NB4 (cell line): ENCODE measurements at regions not wholly inside any gene's neighbourhood (a gene's known extent, or its start where the extent isn't known, plus 50 kb on each side); places are given as distances from the start of the nearest gene placed in this dataset.

Experiments
- POLR2A ChIP-seq: IDR thresholded peaks from 2 replicates; pipeline ENCODE4 v1.6.1; 2011; ENCODE audit warnings: mild to moderate bottlenecking; ENCODE audit not compliant: insufficient read length; ENCODE audit errors: extremely low read depth
- TF ChIP-seq, protein P1 (sequence below): IDR thresholded peaks from one replicate; pipeline ENCODE4 v1.5.1; 2012; ENCODE audit warnings: low read depth, low read length
- TF ChIP-seq, protein P2 (sequence below): IDR thresholded peaks from 2 replicates; pipeline ENCODE4 v1.6.1; 2011; ENCODE audit warnings: low read depth, low read length

DNA sequence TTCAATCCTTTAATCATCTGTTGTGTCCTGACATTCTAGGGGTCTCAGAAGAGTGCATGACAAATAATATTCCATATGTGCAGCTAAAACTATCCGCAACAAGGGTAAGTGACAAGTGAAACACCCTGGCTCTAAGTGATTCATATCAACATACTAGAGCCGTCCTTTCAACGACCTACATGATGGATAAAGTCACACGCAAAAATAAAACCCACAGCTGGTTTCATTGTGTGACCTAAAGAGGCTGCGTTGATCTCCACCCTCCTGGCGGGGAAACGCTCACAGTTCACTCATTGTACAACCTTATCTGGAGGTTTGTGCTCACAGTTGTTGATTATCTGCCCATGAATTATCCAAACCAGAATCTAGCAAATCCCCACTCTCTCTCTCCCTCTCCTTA is 365.3 kb upstream of the PKN2 start:
- no peak for TF ChIP-seq POLR2A
- TF ChIP-seq, protein P1, sequence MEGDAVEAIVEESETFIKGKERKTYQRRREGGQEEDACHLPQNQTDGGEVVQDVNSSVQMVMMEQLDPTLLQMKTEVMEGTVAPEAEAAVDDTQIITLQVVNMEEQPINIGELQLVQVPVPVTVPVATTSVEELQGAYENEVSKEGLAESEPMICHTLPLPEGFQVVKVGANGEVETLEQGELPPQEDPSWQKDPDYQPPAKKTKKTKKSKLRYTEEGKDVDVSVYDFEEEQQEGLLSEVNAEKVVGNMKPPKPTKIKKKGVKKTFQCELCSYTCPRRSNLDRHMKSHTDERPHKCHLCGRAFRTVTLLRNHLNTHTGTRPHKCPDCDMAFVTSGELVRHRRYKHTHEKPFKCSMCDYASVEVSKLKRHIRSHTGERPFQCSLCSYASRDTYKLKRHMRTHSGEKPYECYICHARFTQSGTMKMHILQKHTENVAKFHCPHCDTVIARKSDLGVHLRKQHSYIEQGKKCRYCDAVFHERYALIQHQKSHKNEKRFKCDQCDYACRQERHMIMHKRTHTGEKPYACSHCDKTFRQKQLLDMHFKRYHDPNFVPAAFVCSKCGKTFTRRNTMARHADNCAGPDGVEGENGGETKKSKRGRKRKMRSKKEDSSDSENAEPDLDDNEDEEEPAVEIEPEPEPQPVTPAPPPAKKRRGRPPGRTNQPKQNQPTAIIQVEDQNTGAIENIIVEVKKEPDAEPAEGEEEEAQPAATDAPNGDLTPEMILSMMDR, result no peak
- TF ChIP-seq, protein P2, sequence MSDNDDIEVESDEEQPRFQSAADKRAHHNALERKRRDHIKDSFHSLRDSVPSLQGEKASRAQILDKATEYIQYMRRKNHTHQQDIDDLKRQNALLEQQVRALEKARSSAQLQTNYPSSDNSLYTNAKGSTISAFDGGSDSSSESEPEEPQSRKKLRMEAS, result no peak
